Caco-2 (cell line): ENCODE measurements at regions not wholly inside any gene's neighbourhood (a gene's known extent, or its start where the extent isn't known, plus 50 kb on each side); places are given as distances from the start of the nearest gene placed in this dataset.

Source experiments
- BruUV-seq: library from RNA; stranded (reverse); fragments of 400-500 nt; replicated peaks from 2 replicates; lab custom pipeline; 2021; lab: Mats Ljungman, UMichigan
- CTCF ChIA-PET: fragments of 300-600 bp; sonication (Branson Sonifier 250); formaldehyde crosslinking; loops from one replicate; lab custom pipeline; 2022; ENCODE audit warnings: antibody characterized with exemption; lab: Charles Lee
- POLR2A ChIA-PET: fragments of 300-600 bp; sonication (Branson Sonifier 250); formaldehyde crosslinking; loops from one replicate; lab custom pipeline; 2022; ENCODE audit warnings: antibody characterized with exemption; lab: Charles Lee
- DNase-seq, 2 experiments: peaks; one replicate each; pipeline versions ENCODE4 v3.0.0 to v3.0.0-alpha.2; 2020 to 2022
- H3K27me3 ChIP-seq: replicated peaks from 2 replicates; pipeline ENCODE4 v1.6.0; 2011; ENCODE audit warnings: low read length; ENCODE audit not compliant: control insufficient read depth, insufficient read depth
- H3K36me3 ChIP-seq: 2 replicates; pipeline ENCODE4 v1.5.1; 2011; ENCODE audit warnings: low read length; ENCODE audit not compliant: control insufficient read depth, insufficient read depth
- H3K4me1 ChIP-seq: fragments of 250-450 bp; sonication (Bioruptor Pico); 2 replicates; pipeline ENCODE4 v1.5.1; 2020; ENCODE audit warnings: mild to moderate bottlenecking
- H3K4me3 ChIP-seq: 2 replicates; pipeline ENCODE4 v1.5.1; 2011; ENCODE audit warnings: low read depth, mild to moderate bottlenecking, control low read depth, low read length
- H3K9me3 ChIP-seq: fragments of 250-450 bp; sonication (Bioruptor Pico); 2 replicates; pipeline ENCODE4 v1.5.1; 2020; ENCODE audit warnings: mild to moderate bottlenecking, moderate library complexity
- H3K27ac Mint-ChIP-seq: one replicate; pipeline ENCODE4 v1.8.0; 2022; ENCODE audit warnings: mixed read lengths; ENCODE audit not compliant: unreplicated experiment
- H3K27me3 Mint-ChIP-seq: one replicate; pipeline ENCODE4 v1.8.0; 2022; ENCODE audit warnings: mixed read lengths; ENCODE audit not compliant: insufficient read depth, unreplicated experiment
- H3K36me3 Mint-ChIP-seq: one replicate; pipeline ENCODE4 v1.8.0; 2022; ENCODE audit warnings: mild to moderate bottlenecking, mixed read lengths; ENCODE audit not compliant: insufficient read depth, unreplicated experiment
- H3K4me1 Mint-ChIP-seq: one replicate; pipeline ENCODE4 v1.8.0; 2022; ENCODE audit warnings: low read depth, mixed read lengths; ENCODE audit not compliant: unreplicated experiment
- H3K4me3 Mint-ChIP-seq: one replicate; pipeline ENCODE4 v1.8.0; 2022; ENCODE audit warnings: mild to moderate bottlenecking, moderate library complexity, mixed read lengths; ENCODE audit not compliant: unreplicated experiment
- H3K9me3 Mint-ChIP-seq: one replicate; pipeline ENCODE4 v1.8.0; 2022; ENCODE audit warnings: mixed read lengths; ENCODE audit not compliant: unreplicated experiment
- CTCF ChIP-seq, 2 experiments: fragments of 200-600 bp in 1 of 2; IDR thresholded peaks; 1 replicate in 1 of 2; 2 replicates in 1 of 2; pipeline versions ENCODE4 v1.5.1 to v1.8.0; 2011 to 2022; ENCODE audit warnings: antibody characterized with exemption in 1 of 2, control low read depth in 1 of 2, inconsistent platforms in 1 of 2, low read depth in 1 of 2, low read length in 1 of 2, mild to moderate bottlenecking in 1 of 2, moderate library complexity in 1 of 2; ENCODE audit not compliant: insufficient read depth in 1 of 2, severe bottlenecking in 1 of 2, unreplicated experiment in 1 of 2
- intact Hi-C: fragments of 100-400 bp; cut with micrococcal nuclease; formaldehyde crosslinking; loops from one replicate; pipeline ENCODE4 v1.10.0; 2022; ENCODE audit not compliant: unreplicated experiment

DNA sequence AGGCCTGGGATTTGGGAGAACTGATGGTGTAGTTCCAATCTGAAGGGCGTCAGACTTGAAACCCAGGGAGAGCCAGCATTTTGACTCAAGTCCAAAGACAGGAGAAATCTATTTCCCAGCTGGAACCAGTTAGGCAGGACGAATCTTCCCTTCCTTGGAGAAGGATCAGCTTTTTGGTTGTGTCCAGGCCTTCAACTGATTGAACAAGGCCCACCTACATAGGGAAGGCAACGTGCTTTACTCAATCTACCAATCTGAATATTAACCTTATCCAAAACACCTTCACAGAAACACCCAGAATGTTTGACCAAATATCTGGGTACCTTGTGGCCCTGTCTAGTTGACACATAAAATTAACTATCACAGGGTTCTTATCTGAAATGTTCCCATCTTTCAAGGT, 221.9 kb upstream of the DLGAP1 start:
- no peaks in the 10 kb centered on the region for H3K36me3 Mint-ChIP-seq
- POLR2A ChIA-PET: no interaction called here

GRCh38 chr18:4672162-4672561, 217.1 kb upstream of the DLGAP1 start:
- H3K36me3 ChIP-seq: no peaks in the 10 kb centered on the region
- BruUV-seq: no TSS peak
- Mint-ChIP-seq H3K4me1 (no peaks in the 10 kb centered on the region), H3K27ac (no peak overlapping the region), H3K36me3 (no peaks in the 10 kb centered on the region), H3K9me3 (peaks cover 26% of the 10 kb centered on the region), H3K4me3 (no peak overlapping the region), H3K27me3 (no peaks in the 10 kb centered on the region)
- ChIA-PET CTCF (no interaction called here), POLR2A (no interaction called here)
- DNase-seq: no peak
- H3K9me3 ChIP-seq: peaks cover 13% of the 10 kb centered on the region; the same call in 1 of the 2 replicates
- H3K4me3 ChIP-seq: no peak overlapping the region
- H3K4me1 ChIP-seq: no peaks in the 10 kb centered on the region
- intact Hi-C loops: loop anchor here (10.0 kb wide), 1 partner anchor 57 kb away; no protein-coding TSS in a partner anchor
- H3K27me3 ChIP-seq: no peaks in the 10 kb centered on the region
- TF ChIP-seq CTCF (IDR thresholded peaks at IDR 0.05; ENCODE audit: insufficient read depth in 1 of 2, low read depth in 1 of 2, low read length in 1 of 2, severe bottlenecking in 1 of 2, unreplicated experiment in 1 of 2): no peak

More for the DNA sequence above, 221.9 kb upstream of the DLGAP1 start:
- Histone ChIP-seq H3K4me3 (no peak overlapping the region), H3K9me3 (no peaks in the 10 kb centered on the region), H3K4me1 (no peaks in the 10 kb centered on the region), H3K36me3 (no peaks in the 10 kb centered on the region), H3K27me3 (no peaks in the 10 kb centered on the region)
- BruUV-seq: no TSS peak
- CTCF ChIA-PET: no interaction called here
- Mint-ChIP-seq H3K4me1 (no peaks in the 10 kb centered on the region), H3K9me3 (peaks cover under 1% of the 10 kb centered on the region), H3K27ac (no peak overlapping the region), H3K4me3 (no peak overlapping the region), H3K27me3 (no peaks in the 10 kb centered on the region)
- intact Hi-C loops: loop anchor here (10.0 kb wide), 1 partner anchor 62 kb away; no protein-coding TSS in a partner anchor
- DNase-seq: no peak
- no peak for TF ChIP-seq CTCF (IDR thresholded peaks at IDR 0.05; ENCODE audit: insufficient read depth in 1 of 2, low read depth in 1 of 2, low read length in 1 of 2, severe bottlenecking in 1 of 2, unreplicated experiment in 1 of 2)

DNA sequence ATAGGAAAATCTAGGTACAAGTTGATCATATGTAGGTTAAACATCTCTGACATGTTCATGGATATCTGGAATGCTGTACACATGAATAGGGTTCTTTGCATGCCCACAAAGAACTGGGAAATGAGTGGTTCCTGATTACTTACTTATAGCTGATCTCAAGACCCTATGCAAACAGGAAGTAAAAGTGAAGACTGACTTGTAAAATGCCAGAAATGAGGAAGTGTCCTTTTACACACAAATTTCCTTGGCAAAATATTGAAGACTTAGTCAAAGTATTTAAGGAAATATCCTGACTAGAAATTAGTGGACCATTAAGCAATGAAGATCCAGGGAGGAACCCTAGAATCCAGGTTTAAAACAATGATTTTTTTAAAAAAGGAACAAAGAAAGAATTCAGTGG, 203.7 kb upstream of the DLGAP1 start:
- Histone ChIP-seq H3K9me3 (peaks cover 4% of the 10 kb centered on the region; the same call in 1 of the 2 replicates), H3K27me3 (no peaks in the 10 kb centered on the region), H3K4me3 (no peak overlapping the region), H3K4me1 (no peaks in the 10 kb centered on the region), H3K36me3 (no peaks in the 10 kb centered on the region)
- H3K4me3 Mint-ChIP-seq: no peak overlapping the region
- H3K27me3 Mint-ChIP-seq: no peaks in the 10 kb centered on the region
- intact Hi-C loops: no loop called here
- H3K9me3 Mint-ChIP-seq: peaks cover 8% of the 10 kb centered on the region
- DNase-seq: no peak
- ChIA-PET POLR2A (no interaction called here), CTCF (no interaction called here)
- no peaks in the 10 kb centered on the region for H3K4me1 Mint-ChIP-seq
- no TSS peak for BruUV-seq
- H3K36me3 Mint-ChIP-seq: no peaks in the 10 kb centered on the region
- no peak overlapping the region for H3K27ac Mint-ChIP-seq
- TF ChIP-seq CTCF (IDR thresholded peaks at IDR 0.05; ENCODE audit: insufficient read depth in 1 of 2, low read depth in 1 of 2, low read length in 1 of 2, severe bottlenecking in 1 of 2, unreplicated experiment in 1 of 2): no peak
